ENCODE measurements at regions not wholly inside any gene's neighbourhood (a gene's known extent, or its start where the extent isn't known, plus 50 kb on each side); places are given as distances from the start of the nearest gene placed in this dataset.

- TF ChIP-seq CTCF (optimal IDR thresholded peaks at IDR 0.05 in 1 of 3, IDR thresholded peaks at IDR 0.05 in 1 of 3, conservative IDR thresholded peaks at IDR 0.05 in 1 of 3; ENCODE audit: extremely low read depth in 1 of 3, insufficient read depth in 2 of 3, low read length in 3 of 3) (no peak), EZH2 (IDR thresholded peaks at IDR 0.05; ENCODE audit: low read length) (no peak)
Measured at GRCh38 chr14:104342435-104343293, 204.3 kb downstream of the KIF26A start.
